ENCODE measurements at regions not wholly inside any gene's neighbourhood (a gene's known extent, or its start where the extent isn't known, plus 50 kb on each side); places are given as distances from the start of the nearest gene placed in this dataset.

GRCh38 chr6:120055071-120055470 is 705.5 kb upstream of the MAN1A1 start:
- FAIRE-seq: no peak

GRCh38 chr6:120039664-120040063 is 690.1 kb upstream of the MAN1A1 start:
- FAIRE-seq: no peak

- no peak for FAIRE-seq
These were observed 682.3 kb upstream of the MAN1A1 start for GRCh38 chr6:120031837-120032236.

GRCh38 chr6:120026791-120027190 is 677.2 kb upstream of the MAN1A1 start:
- FAIRE-seq: no peak

GRCh38 chr6:120010075-120010474 is 660.5 kb upstream of the MAN1A1 start:
- FAIRE-seq: no peak

GRCh38 chr6:120005292-120005976 is 655.9 kb upstream of the MAN1A1 start:
- FAIRE-seq: no peak

GRCh38 chr6:119986934-119987549 is 637.5 kb upstream of the MAN1A1 start:
- FAIRE-seq: no peak

GRCh38 chr6:119985952-119986736 is 636.6 kb upstream of the MAN1A1 start:
- no peak for FAIRE-seq

GRCh38 chr6:119980802-119981201 is 631.2 kb upstream of the MAN1A1 start:
- no peak for FAIRE-seq

- FAIRE-seq: peak; percentile 83
These were observed 630.3 kb upstream of the MAN1A1 start for GRCh38 chr6:119979862-119980261.

GRCh38 chr6:119978274-119978889 is 628.8 kb upstream of the MAN1A1 start:
- no peak for FAIRE-seq

- FAIRE-seq: no peak
These were observed 625.0 kb upstream of the MAN1A1 start for GRCh38 chr6:119974430-119975159.

- FAIRE-seq: no peak
These were observed 616.9 kb upstream of the MAN1A1 start for GRCh38 chr6:119966484-119966883.

- FAIRE-seq: no peak
These were observed 616.3 kb upstream of the MAN1A1 start for GRCh38 chr6:119965900-119966299.

- FAIRE-seq: no peak
These were observed 615.4 kb upstream of the MAN1A1 start for GRCh38 chr6:119965008-119965407.

- FAIRE-seq: no peak
These were observed 612.9 kb upstream of the MAN1A1 start for GRCh38 chr6:119962505-119962904.

GRCh38 chr6:119961450-119961849 is 611.9 kb upstream of the MAN1A1 start:
- FAIRE-seq: no peak

GRCh38 chr6:119960456-119960855 is 610.9 kb upstream of the MAN1A1 start:
- FAIRE-seq: no peak

- FAIRE-seq: no peak
These were observed 610.5 kb upstream of the MAN1A1 start for GRCh38 chr6:119960036-119960435.

GRCh38 chr6:119957195-119957594 is 607.6 kb upstream of the MAN1A1 start:
- FAIRE-seq: no peak

GRCh38 chr6:119952696-119953095 is 603.1 kb upstream of the MAN1A1 start:
- FAIRE-seq: no peak

- FAIRE-seq: no peak
These were observed 601.1 kb upstream of the MAN1A1 start for GRCh38 chr6:119950681-119951080.
